Fibroblast of skin of right biceps (primary cell): ENCODE measurements at regions not wholly inside any gene's neighbourhood (a gene's known extent, or its start where the extent isn't known, plus 50 kb on each side); places are given as distances from the start of the nearest gene placed in this dataset.
A peak's percentile ranks its signal among the peaks of the same experiment; 100 is the strongest.

ENCODE experiments used
- DNase-seq: peaks from one replicate; pipeline ENCODE4 v3.0.0-alpha.2; 2013

GRCh38 chr15:100737214-100737613 is 134.8 kb downstream of the ASB7 start:
- DNase-seq = no peak

GRCh38 chr15:100738614-100739013 is 136.2 kb downstream of the ASB7 start:
- no peak for DNase-seq

- no peak for DNase-seq
Observed at GRCh38 chr15:100740138-100740537, 137.7 kb downstream of the ASB7 start.

- DNase-seq = no peak
Observed at GRCh38 chr15:100751585-100751984, 128.0 kb upstream of the ALDH1A3 start.

- DNase-seq = peak; percentile 51
Observed at GRCh38 chr15:100753503-100753902, 126.1 kb upstream of the ALDH1A3 start.

- DNase-seq = no peak
Observed at GRCh38 chr15:100757661-100758060, 122.0 kb upstream of the ALDH1A3 start.

GRCh38 chr15:100758555-100758954 is 121.1 kb upstream of the ALDH1A3 start:
- DNase-seq = no peak

- peak; percentile 84 for DNase-seq
Observed at GRCh38 chr15:100759106-100759505, 120.5 kb upstream of the ALDH1A3 start.

- peak; percentile 79 for DNase-seq
Observed at GRCh38 chr15:100759698-100760356, 119.8 kb upstream of the ALDH1A3 start.

GRCh38 chr15:100760357-100760903 is 119.2 kb upstream of the ALDH1A3 start:
- no peak for DNase-seq

GRCh38 chr15:100761290-100761935 is 118.2 kb upstream of the ALDH1A3 start:
- DNase-seq = no peak

GRCh38 chr15:100762289-100762688 is 117.3 kb upstream of the ALDH1A3 start:
- no peak for DNase-seq

GRCh38 chr15:100762913-100763834 is 116.5 kb upstream of the ALDH1A3 start:
- peak; percentile 59 for DNase-seq

- DNase-seq = no peak
Observed at GRCh38 chr15:100763835-100764750, 115.5 kb upstream of the ALDH1A3 start.

- peak; percentile 94 for DNase-seq
Observed at GRCh38 chr15:100764778-100765466, 114.7 kb upstream of the ALDH1A3 start.

- no peak for DNase-seq
Observed at GRCh38 chr15:100765467-100766241, 114.0 kb upstream of the ALDH1A3 start.

- DNase-seq = peak; percentile 79
Observed at GRCh38 chr15:100766243-100767000, 113.2 kb upstream of the ALDH1A3 start.

- no peak for DNase-seq
Observed at GRCh38 chr15:100767001-100767825, 112.4 kb upstream of the ALDH1A3 start.

- no peak for DNase-seq
Observed at GRCh38 chr15:100768501-100768931, 111.1 kb upstream of the ALDH1A3 start.
